Natural killer cell (primary cell): ENCODE measurements at regions not wholly inside any gene's neighbourhood (a gene's known extent, or its start where the extent isn't known, plus 50 kb on each side); places are given as distances from the start of the nearest gene placed in this dataset.

ENCODE experiments used
- ATAC-seq, 3 donors: fragments of 150-1000 bp in 2 of 3; fragments of 200-7000 bp in 1 of 3; cut with Tn5 transposase; 1 replicate in 1 of 3; 2 replicates in 2 of 3; pipeline ENCODE4 v1.10.0; 2021; ENCODE audit warnings: mild to moderate bottlenecking in 2 of 3, moderate library complexity in 2 of 3
- DNase-seq, 2 donors: peaks; one replicate each; pipeline versions ENCODE4 v3.0.0 to v3.0.0-alpha.2; 2013 to 2021; ENCODE audit warnings: mixed read lengths in 1 of 2
- H3K27ac ChIP-seq: one replicate; pipeline ENCODE4 v1.5.1; 2013; ENCODE audit warnings: mild to moderate bottlenecking, low read length
- H3K27me3 ChIP-seq: one replicate; pipeline ENCODE4 v1.6.1; 2013; ENCODE audit warnings: low read length; ENCODE audit not compliant: control insufficient read depth, insufficient read depth
- H3K36me3 ChIP-seq: one replicate; pipeline ENCODE4 v1.6.1; 2013; ENCODE audit warnings: low read length; ENCODE audit not compliant: control insufficient read depth, insufficient read depth
- H3K4me1 ChIP-seq: one replicate; pipeline ENCODE4 v1.6.1; 2013; ENCODE audit warnings: low read length; ENCODE audit not compliant: control insufficient read depth, insufficient read depth
- H3K4me3 ChIP-seq: one replicate; pipeline ENCODE4 v1.5.1; 2013; ENCODE audit warnings: low read length
- H3K9me3 ChIP-seq: one replicate; pipeline ENCODE4 v1.6.1; 2013; ENCODE audit warnings: low read length; ENCODE audit not compliant: control insufficient read depth, insufficient read depth
- H3K27ac Mint-ChIP-seq, 2 donors: one replicate each; pipeline ENCODE4 v1.8.0; 2022; ENCODE audit warnings: mild to moderate bottlenecking in 2 of 2, mixed read lengths in 2 of 2, moderate library complexity in 1 of 2
- H3K27me3 Mint-ChIP-seq, 2 donors: one replicate each; pipeline ENCODE4 v1.8.0; 2022; ENCODE audit warnings: low read depth in 2 of 2, mixed read lengths in 2 of 2
- H3K36me3 Mint-ChIP-seq: one replicate; pipeline ENCODE4 v1.8.0; 2022; ENCODE audit warnings: mixed read lengths
- H3K4me1 Mint-ChIP-seq, 2 donors: one replicate each; pipeline ENCODE4 v1.8.0; 2022; ENCODE audit warnings: mixed read lengths in 2 of 2
- H3K4me3 Mint-ChIP-seq: one replicate; pipeline ENCODE4 v1.8.0; 2022; ENCODE audit warnings: mild to moderate bottlenecking, moderate library complexity, mixed read lengths
- H3K9me3 Mint-ChIP-seq, 2 donors: one replicate each; pipeline ENCODE4 v1.8.0; 2022; ENCODE audit warnings: mixed read lengths in 2 of 2
- CTCF ChIP-seq: fragments of 200-600 bp; IDR thresholded peaks from one replicate; pipeline ENCODE4 v1.8.0; 2022; ENCODE audit warnings: antibody characterized with exemption
- WGBS: methylation state at CpG from one replicate; pipeline ENCODE4 v1.1.7; 2013; ENCODE audit warnings: missing lambda C conversion rate; ENCODE audit not compliant: insufficient coverage; 5-methylcytosine and 5-hydroxymethylcytosine counted together
- intact Hi-C: fragments of 100-400 bp; cut with micrococcal nuclease; formaldehyde crosslinking; loops from one replicate; pipeline ENCODE4 v1.14.2; 2022

- intact Hi-C loops: no loop called here
- no peak overlapping the region for H3K4me3 Mint-ChIP-seq
- no peaks in the 10 kb centered on the region for H3K9me3 ChIP-seq
- H3K36me3 Mint-ChIP-seq: no peaks in the 10 kb centered on the region
- peaks cover 0 to 5% of the 10 kb centered on the region in 2 donors for H3K9me3 Mint-ChIP-seq
- H3K4me1 Mint-ChIP-seq: no peaks in the 10 kb centered on the region
- no peak overlapping the region for H3K27ac Mint-ChIP-seq
- H3K27ac ChIP-seq: no peak overlapping the region
- no peak for ATAC-seq
- no peak for TF ChIP-seq CTCF
- no peak for DNase-seq
- no peaks in the 10 kb centered on the region for H3K4me1 ChIP-seq
- H3K27me3 Mint-ChIP-seq: no peaks in the 10 kb centered on the region
- H3K36me3 ChIP-seq: no peaks in the 10 kb centered on the region
- no peak overlapping the region for H3K4me3 ChIP-seq
- H3K27me3 ChIP-seq: no peaks in the 10 kb centered on the region
Measured at GRCh38 chr12:62103748-62104147, 156.5 kb upstream of the USP15 start.

GRCh38 chr12:62106547-62107185 is 153.5 kb upstream of the USP15 start:
- Mint-ChIP-seq H3K9me3 (peaks cover 5 to 8% of the 10 kb centered on the region in 2 donors), H3K4me1 (no peaks in the 10 kb centered on the region), H3K27me3 (no peaks in the 10 kb centered on the region), H3K36me3 (no peaks in the 10 kb centered on the region), H3K27ac (no peak overlapping the region), H3K4me3 (no peak overlapping the region)
- H3K27ac ChIP-seq: no peak overlapping the region
- H3K36me3 ChIP-seq: no peaks in the 10 kb centered on the region
- ATAC-seq (no peak), DNase-seq (no peak)
- 51% methylated on average over 4 of the region's 8 CpGs for WGBS
- no peaks in the 10 kb centered on the region for H3K4me1 ChIP-seq
- H3K9me3 ChIP-seq: no peaks in the 10 kb centered on the region
- no peak overlapping the region for H3K4me3 ChIP-seq
- intact Hi-C loops: no loop called here
- H3K27me3 ChIP-seq: no peaks in the 10 kb centered on the region
- no peak for TF ChIP-seq CTCF

- ATAC-seq (no peak), DNase-seq (no peak)
- peaks cover 4 to 8% of the 10 kb centered on the region in 2 donors for H3K9me3 Mint-ChIP-seq
- H3K4me1 Mint-ChIP-seq: no peaks in the 10 kb centered on the region
- no peak for TF ChIP-seq CTCF
- intact Hi-C loops: no loop called here
- no peak overlapping the region for H3K27ac Mint-ChIP-seq
- Histone ChIP-seq H3K4me3 (no peak overlapping the region), H3K4me1 (no peaks in the 10 kb centered on the region), H3K36me3 (no peaks in the 10 kb centered on the region), H3K27me3 (no peaks in the 10 kb centered on the region), H3K27ac (no peak overlapping the region), H3K9me3 (peaks cover 4% of the 10 kb centered on the region)
- no peaks in the 10 kb centered on the region for H3K27me3 Mint-ChIP-seq
- WGBS: 84% methylated on average over 10 of the region's 10 CpGs
- no peak overlapping the region for H3K4me3 Mint-ChIP-seq
- H3K36me3 Mint-ChIP-seq: no peaks in the 10 kb centered on the region
Measured at GRCh38 chr12:62113366-62114011, 146.7 kb upstream of the USP15 start.

- TF ChIP-seq CTCF: no peak
- WGBS: 100% methylated on average over 1 of the region's 2 CpGs
Measured at GRCh38 chr12:62116986-62117385, 143.2 kb upstream of the USP15 start.

More at GRCh38 chr12:62116986-62117385, 143.2 kb upstream of the USP15 start:
- peaks cover 4% of the 10 kb centered on the region for H3K9me3 ChIP-seq
- Mint-ChIP-seq H3K27me3 (no peaks in the 10 kb centered on the region), H3K4me1 (no peaks in the 10 kb centered on the region), H3K36me3 (no peaks in the 10 kb centered on the region), H3K27ac (no peak overlapping the region), H3K4me3 (no peak overlapping the region), H3K9me3 (peaks cover 0 to 2% of the 10 kb centered on the region in 2 donors)
- H3K4me1 ChIP-seq: no peaks in the 10 kb centered on the region
- no peaks in the 10 kb centered on the region for H3K36me3 ChIP-seq
- H3K4me3 ChIP-seq: no peak overlapping the region
- intact Hi-C loops: no loop called here
- H3K27me3 ChIP-seq: no peaks in the 10 kb centered on the region
- no peak overlapping the region for H3K27ac ChIP-seq
- ATAC-seq (no peak), DNase-seq (no peak)
